ENCODE measurements at regions not wholly inside any gene's neighbourhood (a gene's known extent, or its start where the extent isn't known, plus 50 kb on each side); places are given as distances from the start of the nearest gene placed in this dataset.

DNA sequence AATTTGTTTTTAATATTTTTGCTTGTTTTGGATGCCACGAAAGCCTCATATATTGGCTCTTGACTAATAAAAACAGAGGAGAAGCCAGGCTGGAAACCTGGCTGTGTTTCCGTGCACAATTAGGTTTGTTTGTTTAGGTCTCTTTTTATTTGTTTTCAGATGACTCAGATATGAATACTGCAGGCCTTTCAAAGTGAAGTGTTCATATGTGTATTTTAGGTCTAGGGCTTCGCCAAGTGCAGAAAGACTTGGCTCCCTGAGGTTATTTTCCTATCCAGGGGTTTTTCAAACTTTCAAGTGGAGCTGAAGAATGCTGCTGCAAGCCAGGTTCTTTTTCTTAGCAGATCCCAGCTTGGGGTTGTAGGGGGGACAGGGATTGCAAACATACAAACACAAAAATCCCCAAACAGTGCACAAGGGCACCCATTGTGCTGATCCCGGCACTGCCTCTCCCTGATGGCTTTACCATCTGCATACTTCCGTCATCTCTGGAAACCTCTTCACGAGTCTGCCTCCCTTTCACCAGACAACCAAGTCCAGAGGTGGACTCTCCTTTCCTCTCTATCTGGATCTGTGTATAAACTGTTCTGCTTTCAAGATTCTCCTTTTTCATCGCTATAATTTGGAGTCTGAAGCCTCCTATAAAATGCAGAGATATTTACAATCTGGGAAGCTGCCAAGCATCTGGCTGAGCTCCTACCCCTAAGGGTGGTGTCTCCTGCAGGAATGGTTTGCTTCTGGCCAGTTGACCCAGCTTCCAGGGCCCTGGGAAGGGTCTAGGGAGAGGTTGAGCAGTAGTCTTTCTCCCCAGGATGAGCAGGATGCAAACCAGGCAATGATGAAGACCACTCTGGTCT, 108.6 kb downstream of the SMIM20 start:
- H3K9me3 Mint-ChIP-seq (ENCODE audit: unreplicated experiment): no peaks in the 10 kb centered on the region
- no peaks in the 10 kb centered on the region for H3K36me3 Mint-ChIP-seq (ENCODE audit: insufficient read depth, unreplicated experiment)
- TF ChIP-seq, protein P1, sequence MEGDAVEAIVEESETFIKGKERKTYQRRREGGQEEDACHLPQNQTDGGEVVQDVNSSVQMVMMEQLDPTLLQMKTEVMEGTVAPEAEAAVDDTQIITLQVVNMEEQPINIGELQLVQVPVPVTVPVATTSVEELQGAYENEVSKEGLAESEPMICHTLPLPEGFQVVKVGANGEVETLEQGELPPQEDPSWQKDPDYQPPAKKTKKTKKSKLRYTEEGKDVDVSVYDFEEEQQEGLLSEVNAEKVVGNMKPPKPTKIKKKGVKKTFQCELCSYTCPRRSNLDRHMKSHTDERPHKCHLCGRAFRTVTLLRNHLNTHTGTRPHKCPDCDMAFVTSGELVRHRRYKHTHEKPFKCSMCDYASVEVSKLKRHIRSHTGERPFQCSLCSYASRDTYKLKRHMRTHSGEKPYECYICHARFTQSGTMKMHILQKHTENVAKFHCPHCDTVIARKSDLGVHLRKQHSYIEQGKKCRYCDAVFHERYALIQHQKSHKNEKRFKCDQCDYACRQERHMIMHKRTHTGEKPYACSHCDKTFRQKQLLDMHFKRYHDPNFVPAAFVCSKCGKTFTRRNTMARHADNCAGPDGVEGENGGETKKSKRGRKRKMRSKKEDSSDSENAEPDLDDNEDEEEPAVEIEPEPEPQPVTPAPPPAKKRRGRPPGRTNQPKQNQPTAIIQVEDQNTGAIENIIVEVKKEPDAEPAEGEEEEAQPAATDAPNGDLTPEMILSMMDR (IDR thresholded peaks at IDR 0.05; ENCODE audit: insufficient read depth in 1 of 2, low read depth in 1 of 2, low read length in 1 of 2, severe bottlenecking in 1 of 2, unreplicated experiment in 1 of 2): no peak
- CTCF ChIA-PET: interaction anchor here (0.7 kb wide), 1 partner anchor 280 kb away, joined by 3 read pairs; no protein-coding TSS in a partner anchor
- BruUV-seq (replicated peaks): no TSS peak
- peak in 1 of 2 experiments; percentile 48 for DNase-seq
- Histone ChIP-seq H3K4me3 (ENCODE audit: low read depth, low read length) (no peak overlapping the region), H3K9me3 (no peaks in the 10 kb centered on the region), H3K27me3 (replicated peaks; ENCODE audit: control insufficient read depth, insufficient read depth, low read length) (no peaks in the 10 kb centered on the region), H3K36me3 (ENCODE audit: control insufficient read depth, insufficient read depth, low read length) (no peaks in the 10 kb centered on the region), H3K4me1 (peaks cover 22% of the 10 kb centered on the region)
- H3K27me3 Mint-ChIP-seq (ENCODE audit: insufficient read depth, unreplicated experiment): no peaks in the 10 kb centered on the region
- peak overlapping the region; percentile 29 for H3K4me3 Mint-ChIP-seq (ENCODE audit: unreplicated experiment)
- peak overlapping the region; percentile 27 for H3K27ac Mint-ChIP-seq (ENCODE audit: unreplicated experiment)
- intact Hi-C loops (cut with micrococcal nuclease; ENCODE audit: unreplicated experiment): loop anchor here (1.0 to 10.0 kb wide), 3 partner anchors 34 to 388 kb away; partner anchors contain the start of gene RBPJ
- POLR2A ChIA-PET: interaction anchor here (0.7 kb wide), 2 partner anchors 10 to 455 kb away, joined by 5 to 6 read pairs; no protein-coding TSS in a partner anchor
- H3K4me1 Mint-ChIP-seq (ENCODE audit: low read depth, unreplicated experiment): peaks cover 43% of the 10 kb centered on the region

DNA sequence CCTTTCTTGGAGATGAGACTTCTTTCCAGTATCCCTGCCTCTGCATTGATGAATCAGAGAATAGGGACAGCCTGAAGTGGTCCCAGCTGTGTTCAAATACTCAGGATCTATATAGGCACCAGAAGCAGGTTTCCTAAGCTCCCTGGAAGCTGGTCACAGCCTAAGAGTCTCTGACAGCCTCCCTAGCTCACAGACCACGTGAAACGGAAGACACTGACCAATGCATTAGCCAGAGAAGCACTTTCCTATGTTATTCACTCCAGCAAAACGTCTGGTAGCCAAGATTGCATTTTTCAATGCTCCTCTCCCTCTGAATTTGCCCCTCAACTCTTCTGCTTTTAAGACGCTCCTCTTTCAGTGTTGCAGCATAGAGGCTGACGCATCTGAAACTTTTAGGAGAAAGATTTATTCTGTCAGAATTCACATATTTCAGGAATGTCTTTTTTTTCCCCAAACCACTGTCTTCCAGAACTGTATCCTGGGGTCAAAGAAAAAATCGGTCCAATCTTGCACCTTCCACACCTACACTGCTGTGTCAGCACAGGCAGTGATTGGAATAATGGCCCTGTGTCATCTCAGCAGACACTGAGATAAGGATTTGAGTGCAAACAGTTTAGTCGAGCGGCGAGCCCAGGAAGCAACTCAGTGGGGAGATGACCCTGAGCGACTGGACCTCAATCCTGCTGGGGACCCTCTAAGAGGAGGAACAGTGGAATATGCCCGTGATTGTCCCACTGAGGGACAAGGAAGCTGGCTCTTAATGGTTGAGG, 109.4 kb downstream of the SMIM20 start:
- H3K9me3 ChIP-seq: no peaks in the 10 kb centered on the region
- Mint-ChIP-seq H3K4me1 (ENCODE audit: low read depth, unreplicated experiment) (peaks cover 43% of the 10 kb centered on the region), H3K9me3 (ENCODE audit: unreplicated experiment) (no peaks in the 10 kb centered on the region), H3K4me3 (ENCODE audit: unreplicated experiment) (no peak overlapping the region), H3K27me3 (ENCODE audit: insufficient read depth, unreplicated experiment) (no peaks in the 10 kb centered on the region), H3K36me3 (ENCODE audit: insufficient read depth, unreplicated experiment) (no peaks in the 10 kb centered on the region), H3K27ac (ENCODE audit: unreplicated experiment) (peak overlapping the region; percentile 29)
- intact Hi-C loops (cut with micrococcal nuclease; ENCODE audit: unreplicated experiment): loop anchor here (2.0 to 10.0 kb wide), 2 partner anchors 301 to 387 kb away; partner anchors contain the start of gene RBPJ
- peaks cover 22% of the 10 kb centered on the region for H3K4me1 ChIP-seq
- CTCF ChIA-PET: no interaction called here
- no peak overlapping the region for H3K4me3 ChIP-seq (ENCODE audit: low read depth, low read length)
- TF ChIP-seq, protein P1 (IDR thresholded peaks at IDR 0.05; ENCODE audit: insufficient read depth in 1 of 2, low read depth in 1 of 2, low read length in 1 of 2, severe bottlenecking in 1 of 2, unreplicated experiment in 1 of 2): no peak
- DNase-seq: no peak
- POLR2A ChIA-PET: no interaction called here
- no TSS peak for BruUV-seq (replicated peaks)
- H3K36me3 ChIP-seq (ENCODE audit: control insufficient read depth, insufficient read depth, low read length): no peaks in the 10 kb centered on the region
- no peaks in the 10 kb centered on the region for H3K27me3 ChIP-seq (replicated peaks; ENCODE audit: control insufficient read depth, insufficient read depth, low read length)

DNA sequence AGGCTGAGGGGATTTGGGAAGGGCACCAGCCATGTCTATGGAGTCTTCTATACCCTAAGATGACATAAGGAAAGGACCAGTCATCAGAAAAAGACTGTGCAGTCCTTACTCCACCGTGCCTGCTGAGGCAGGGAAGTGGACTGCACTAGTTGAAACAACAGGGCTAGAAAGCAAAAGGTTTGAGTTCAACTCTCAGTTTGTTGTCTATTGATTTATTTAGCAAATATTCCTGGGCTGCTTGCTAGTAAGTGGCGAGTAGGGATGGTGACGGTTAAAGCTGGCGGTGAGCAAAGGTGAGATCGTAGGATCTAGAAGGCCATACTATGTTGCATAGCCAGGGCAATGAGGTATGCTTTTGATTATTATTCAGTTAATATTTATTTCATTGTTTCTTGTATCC, 110.1 kb downstream of the SMIM20 start:
- CTCF ChIA-PET: no interaction called here
- Histone ChIP-seq H3K4me3 (ENCODE audit: low read depth, low read length) (no peak overlapping the region), H3K27me3 (replicated peaks; ENCODE audit: control insufficient read depth, insufficient read depth, low read length) (no peaks in the 10 kb centered on the region), H3K4me1 (peaks cover 22% of the 10 kb centered on the region), H3K9me3 (no peaks in the 10 kb centered on the region), H3K36me3 (ENCODE audit: control insufficient read depth, insufficient read depth, low read length) (no peaks in the 10 kb centered on the region)
- intact Hi-C loops (cut with micrococcal nuclease; ENCODE audit: unreplicated experiment): loop anchor here (10.0 kb wide), 1 partner anchor 301 kb away; the partner anchor contains the start of gene RBPJ
- TF ChIP-seq, protein P1 (IDR thresholded peaks at IDR 0.05; ENCODE audit: insufficient read depth in 1 of 2, low read depth in 1 of 2, low read length in 1 of 2, severe bottlenecking in 1 of 2, unreplicated experiment in 1 of 2): no peak
- no peak for DNase-seq
- H3K27ac Mint-ChIP-seq (ENCODE audit: unreplicated experiment): no peak overlapping the region
- POLR2A ChIA-PET: no interaction called here
- no peaks in the 10 kb centered on the region for H3K36me3 Mint-ChIP-seq (ENCODE audit: insufficient read depth, unreplicated experiment)
- BruUV-seq (replicated peaks): no TSS peak
- peaks cover 43% of the 10 kb centered on the region for H3K4me1 Mint-ChIP-seq (ENCODE audit: low read depth, unreplicated experiment)
- no peaks in the 10 kb centered on the region for H3K9me3 Mint-ChIP-seq (ENCODE audit: unreplicated experiment)
- H3K4me3 Mint-ChIP-seq (ENCODE audit: unreplicated experiment): no peak overlapping the region
- no peaks in the 10 kb centered on the region for H3K27me3 Mint-ChIP-seq (ENCODE audit: insufficient read depth, unreplicated experiment)
